ENCODE measurements at regions not wholly inside any gene's neighbourhood (a gene's known extent, or its start where the extent isn't known, plus 50 kb on each side); places are given as distances from the start of the nearest gene placed in this dataset.

DNA sequence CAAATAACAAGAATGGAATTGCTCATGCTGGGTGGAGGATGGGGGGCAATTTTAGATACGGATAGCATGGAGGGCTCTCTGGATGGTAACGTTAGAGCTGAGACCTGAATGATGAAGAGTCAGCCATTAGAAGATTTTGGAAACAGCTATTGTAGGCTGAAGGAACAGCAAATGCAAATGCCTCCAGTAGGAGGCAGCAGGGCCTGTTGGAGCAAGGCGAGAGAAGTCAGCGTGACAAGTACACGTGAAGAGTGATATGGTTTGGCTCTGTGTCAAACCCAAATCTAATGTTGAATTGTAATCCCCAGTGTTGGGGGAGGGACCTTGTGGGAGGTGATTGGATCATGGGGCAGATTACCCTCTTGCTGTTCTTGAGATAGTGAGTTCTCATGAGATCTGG, 59.3 kb upstream of the SOD3 start:
- Histone ChIP-seq H3K4me2 (ENCODE audit: insufficient read depth, low read length) (no peak overlapping the region), H3K36me3 (ENCODE audit: control insufficient read depth in 2 of 2, extremely low read depth in 1 of 2, insufficient read depth in 2 of 2, low read length in 2 of 2) (no peaks in the 10 kb centered on the region), H3K9me3 (replicated peaks; ENCODE audit: control insufficient read depth, insufficient read depth, low read length) (no peaks in the 10 kb centered on the region), H3K27me3 (ENCODE audit: control insufficient read depth in 2 of 2, insufficient read depth in 2 of 2, low read length in 2 of 2) (no peaks in the 10 kb centered on the region), H3K79me2 (ENCODE audit: control insufficient read depth, insufficient read depth, low read length) (no peaks in the 10 kb centered on the region), H3K27ac (ENCODE audit: insufficient read depth, low read depth, low read length) (no peak overlapping the region), H4K20me1 (replicated peaks; ENCODE audit: control insufficient read depth, extremely low read depth, insufficient read depth, low read length) (no peaks in the 10 kb centered on the region), H3K9ac (replicated peaks; ENCODE audit: extremely low read depth, insufficient read depth, low read length) (no peak overlapping the region), H3K4me1 (ENCODE audit: control insufficient read depth, extremely low read depth, insufficient read depth, low read length) (no peaks in the 10 kb centered on the region), H3K9me1 (replicated peaks; ENCODE audit: control insufficient read depth, extremely low read depth, insufficient read depth, low read length) (no peaks in the 10 kb centered on the region), H2AFZ (ENCODE audit: low read depth, low read length) (no peak overlapping the region), H3K4me3 (replicated peaks in 1 of 3; ENCODE audit: insufficient read depth in 1 of 3, low read depth in 1 of 3, low read length in 3 of 3) (no peak overlapping the region)
- no TSS peak for BruUV-seq (replicated peaks)
- ChIA-PET POLR2A (no interaction called here), CTCF (interaction anchor here (0.6 to 2.1 kb wide), 12 partner anchors 9 to 631 kb away, joined by 3 to 9 read pairs (median 4); no protein-coding TSS in a partner anchor)
- TF ChIP-seq, protein P1, sequence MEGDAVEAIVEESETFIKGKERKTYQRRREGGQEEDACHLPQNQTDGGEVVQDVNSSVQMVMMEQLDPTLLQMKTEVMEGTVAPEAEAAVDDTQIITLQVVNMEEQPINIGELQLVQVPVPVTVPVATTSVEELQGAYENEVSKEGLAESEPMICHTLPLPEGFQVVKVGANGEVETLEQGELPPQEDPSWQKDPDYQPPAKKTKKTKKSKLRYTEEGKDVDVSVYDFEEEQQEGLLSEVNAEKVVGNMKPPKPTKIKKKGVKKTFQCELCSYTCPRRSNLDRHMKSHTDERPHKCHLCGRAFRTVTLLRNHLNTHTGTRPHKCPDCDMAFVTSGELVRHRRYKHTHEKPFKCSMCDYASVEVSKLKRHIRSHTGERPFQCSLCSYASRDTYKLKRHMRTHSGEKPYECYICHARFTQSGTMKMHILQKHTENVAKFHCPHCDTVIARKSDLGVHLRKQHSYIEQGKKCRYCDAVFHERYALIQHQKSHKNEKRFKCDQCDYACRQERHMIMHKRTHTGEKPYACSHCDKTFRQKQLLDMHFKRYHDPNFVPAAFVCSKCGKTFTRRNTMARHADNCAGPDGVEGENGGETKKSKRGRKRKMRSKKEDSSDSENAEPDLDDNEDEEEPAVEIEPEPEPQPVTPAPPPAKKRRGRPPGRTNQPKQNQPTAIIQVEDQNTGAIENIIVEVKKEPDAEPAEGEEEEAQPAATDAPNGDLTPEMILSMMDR (IDR thresholded peaks at IDR 0.05; ENCODE audit: extremely low read depth in 1 of 2, insufficient read depth in 1 of 2, low read depth in 1 of 2, low read length in 2 of 2), result peak; percentile 27 to 46
- no peak for TF ChIP-seq MYC (IDR thresholded peaks at IDR 0.05; ENCODE audit: low read depth, low read length)
- no peak for FAIRE-seq
- intact Hi-C loops (cut with micrococcal nuclease), result loop anchor here (1.0 kb wide), 3 partner anchors 179 to 309 kb away; no protein-coding TSS in a partner anchor
- dilution Hi-C loops (cut with MboI; ENCODE audit: extremely low pct_ligation_motif_present, low sequenced_read_pairs), result no loop called here
- peak; percentile 40 for DNase-seq (ENCODE audit: low read depth, low spot score)

DNA sequence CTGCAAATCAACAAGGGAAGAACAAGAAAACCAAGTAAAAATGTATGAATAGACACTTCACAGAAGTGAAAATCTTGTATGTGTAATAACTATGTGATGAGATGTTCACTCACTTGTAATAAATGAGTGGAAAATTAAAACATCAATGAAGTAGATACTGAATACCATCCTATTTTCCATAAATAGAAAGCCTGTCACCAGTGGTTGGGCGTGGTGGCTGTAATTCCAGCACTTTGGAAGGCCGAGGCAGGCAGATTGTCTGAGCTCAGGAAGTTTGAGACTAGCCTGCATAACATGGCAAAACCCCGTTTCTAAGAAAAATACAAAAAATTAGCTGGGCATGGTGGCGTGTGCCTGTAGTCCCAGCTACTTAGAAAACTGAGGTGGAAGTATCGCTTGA, 53.5 kb upstream of the SOD3 start:
- no peaks in the 10 kb centered on the region for H3K79me2 ChIP-seq (ENCODE audit: control insufficient read depth, insufficient read depth, low read length)
- no TSS peak for BruUV-seq (replicated peaks)
- ChIA-PET POLR2A (no interaction called here), CTCF (no interaction called here)
- no peak overlapping the region for H3K4me2 ChIP-seq (ENCODE audit: insufficient read depth, low read length)
- FAIRE-seq, result peak; percentile 26
- no peak overlapping the region for H3K4me3 ChIP-seq (replicated peaks in 1 of 3; ENCODE audit: insufficient read depth in 1 of 3, low read depth in 1 of 3, low read length in 3 of 3)
- H3K36me3 ChIP-seq (ENCODE audit: control insufficient read depth in 2 of 2, extremely low read depth in 1 of 2, insufficient read depth in 2 of 2, low read length in 2 of 2), result no peaks in the 10 kb centered on the region
- no peak overlapping the region for H3K9ac ChIP-seq (replicated peaks; ENCODE audit: extremely low read depth, insufficient read depth, low read length)
- no peak overlapping the region for H2AFZ ChIP-seq (ENCODE audit: low read depth, low read length)
- no peaks in the 10 kb centered on the region for H3K4me1 ChIP-seq (ENCODE audit: control insufficient read depth, extremely low read depth, insufficient read depth, low read length)
- H3K9me3 ChIP-seq (replicated peaks; ENCODE audit: control insufficient read depth, insufficient read depth, low read length), result no peaks in the 10 kb centered on the region
- no peak for DNase-seq (ENCODE audit: low read depth, low spot score)
- dilution Hi-C loops (cut with MboI; ENCODE audit: extremely low pct_ligation_motif_present, low sequenced_read_pairs) (no loop called here), intact Hi-C loops (cut with micrococcal nuclease) (no loop called here)
- no peaks in the 10 kb centered on the region for H3K27me3 ChIP-seq (ENCODE audit: control insufficient read depth in 2 of 2, insufficient read depth in 2 of 2, low read length in 2 of 2)
- H3K9me1 ChIP-seq (replicated peaks; ENCODE audit: control insufficient read depth, extremely low read depth, insufficient read depth, low read length), result no peaks in the 10 kb centered on the region
- H3K27ac ChIP-seq (ENCODE audit: insufficient read depth, low read depth, low read length), result no peak overlapping the region
- H4K20me1 ChIP-seq (replicated peaks; ENCODE audit: control insufficient read depth, extremely low read depth, insufficient read depth, low read length), result no peaks in the 10 kb centered on the region
- TF ChIP-seq FOS (IDR thresholded peaks at IDR 0.05; ENCODE audit: borderline replicate concordance, insufficient read depth, low read length) (no peak), JUN (IDR thresholded peaks at IDR 0.05; ENCODE audit: borderline replicate concordance, insufficient read depth, insufficient read length, low read depth) (no peak), POLR2AphosphoS5 (IDR thresholded peaks at IDR 0.05; ENCODE audit: insufficient read depth, low read depth, low read length) (no peak), EZH2 (IDR thresholded peaks at IDR 0.05; ENCODE audit: borderline replicate concordance, low read depth, low read length, severe bottlenecking) (no peak), MYC (IDR thresholded peaks at IDR 0.05; ENCODE audit: low read depth, low read length) (no peak), GATA2 (IDR thresholded peaks at IDR 0.05; ENCODE audit: insufficient read depth, insufficient read length, low read depth, low read length) (no peak), POLR2A (IDR thresholded peaks at IDR 0.05; ENCODE audit: low read depth, low read length) (no peak)
- TF ChIP-seq, protein P1 (IDR thresholded peaks at IDR 0.05; ENCODE audit: extremely low read depth in 1 of 2, insufficient read depth in 1 of 2, low read depth in 1 of 2, low read length in 2 of 2), result no peak
- TF ChIP-seq, protein P2, sequence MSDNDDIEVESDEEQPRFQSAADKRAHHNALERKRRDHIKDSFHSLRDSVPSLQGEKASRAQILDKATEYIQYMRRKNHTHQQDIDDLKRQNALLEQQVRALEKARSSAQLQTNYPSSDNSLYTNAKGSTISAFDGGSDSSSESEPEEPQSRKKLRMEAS (IDR thresholded peaks at IDR 0.05; ENCODE audit: insufficient read depth, insufficient read length), result no peak

Data from endothelial cell of umbilical vein (primary cell).